ENCODE measurements at regions not wholly inside any gene's neighbourhood (a gene's known extent, or its start where the extent isn't known, plus 50 kb on each side); places are given as distances from the start of the nearest gene placed in this dataset.
"Not testable (repeated sequence)": the region's sequence is repeated elsewhere in the genome, so short reads cannot be mapped to it uniquely, and the experiment has no call there.

GRCh38 chr7:65062566-65062965 is 56.1 kb upstream of the ERV3-1 start:
- TF ChIP-seq, protein P1, sequence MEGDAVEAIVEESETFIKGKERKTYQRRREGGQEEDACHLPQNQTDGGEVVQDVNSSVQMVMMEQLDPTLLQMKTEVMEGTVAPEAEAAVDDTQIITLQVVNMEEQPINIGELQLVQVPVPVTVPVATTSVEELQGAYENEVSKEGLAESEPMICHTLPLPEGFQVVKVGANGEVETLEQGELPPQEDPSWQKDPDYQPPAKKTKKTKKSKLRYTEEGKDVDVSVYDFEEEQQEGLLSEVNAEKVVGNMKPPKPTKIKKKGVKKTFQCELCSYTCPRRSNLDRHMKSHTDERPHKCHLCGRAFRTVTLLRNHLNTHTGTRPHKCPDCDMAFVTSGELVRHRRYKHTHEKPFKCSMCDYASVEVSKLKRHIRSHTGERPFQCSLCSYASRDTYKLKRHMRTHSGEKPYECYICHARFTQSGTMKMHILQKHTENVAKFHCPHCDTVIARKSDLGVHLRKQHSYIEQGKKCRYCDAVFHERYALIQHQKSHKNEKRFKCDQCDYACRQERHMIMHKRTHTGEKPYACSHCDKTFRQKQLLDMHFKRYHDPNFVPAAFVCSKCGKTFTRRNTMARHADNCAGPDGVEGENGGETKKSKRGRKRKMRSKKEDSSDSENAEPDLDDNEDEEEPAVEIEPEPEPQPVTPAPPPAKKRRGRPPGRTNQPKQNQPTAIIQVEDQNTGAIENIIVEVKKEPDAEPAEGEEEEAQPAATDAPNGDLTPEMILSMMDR (IDR thresholded peaks at IDR 0.05) = not testable (repeated sequence)
- not testable (repeated sequence) for TF ChIP-seq POLR2A, EP300 (IDR thresholded peaks at IDR 0.05)

Measured in tibial nerve (tissue), 4 donors.